ENCODE measurements at regions not wholly inside any gene's neighbourhood (a gene's known extent, or its start where the extent isn't known, plus 50 kb on each side); places are given as distances from the start of the nearest gene placed in this dataset.

DNA sequence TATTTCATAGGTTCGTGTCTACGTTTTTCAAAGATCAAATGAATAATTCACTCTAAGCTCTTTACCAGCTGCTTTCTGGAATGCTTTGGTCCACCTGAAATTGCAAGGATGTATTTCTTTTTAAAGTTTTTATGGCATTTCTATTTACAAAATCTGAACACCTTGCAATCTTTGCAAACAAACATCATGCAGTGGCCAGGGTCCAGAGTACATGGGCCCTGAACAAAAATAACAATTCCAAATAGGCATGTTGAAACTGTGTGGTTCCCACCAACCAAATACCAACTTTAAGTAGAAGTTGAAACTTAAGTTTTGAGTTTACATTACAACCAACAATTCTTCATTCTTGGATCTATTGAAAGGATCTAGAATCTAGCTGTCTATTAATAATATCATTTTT, 180.1 kb upstream of the FTMT start:
- intact Hi-C loops (cut with DNase I): no loop called here
- 78 to 90% methylated on average over 2 of the region's 2 CpGs for WGBS, 2 donors
- Histone ChIP-seq H3K36me3 (no peaks in the 10 kb centered on the region), H3K4me3 (no peak overlapping the region), H3K9me3 (no peaks in the 10 kb centered on the region), H3K4me1 (no peaks in the 10 kb centered on the region), H3K27me3 (no peaks in the 10 kb centered on the region), H3K27ac (no peak overlapping the region)
- DNase-seq: no peak
- TF ChIP-seq POLR2A (IDR thresholded peaks at IDR 0.05): no peak
- no peak for TF ChIP-seq CTCF (IDR thresholded peaks at IDR 0.05)
- no peak for TF ChIP-seq POLR2AphosphoS5 (IDR thresholded peaks at IDR 0.05)
- TF ChIP-seq EP300 (IDR thresholded peaks at IDR 0.05): no peak

DNA sequence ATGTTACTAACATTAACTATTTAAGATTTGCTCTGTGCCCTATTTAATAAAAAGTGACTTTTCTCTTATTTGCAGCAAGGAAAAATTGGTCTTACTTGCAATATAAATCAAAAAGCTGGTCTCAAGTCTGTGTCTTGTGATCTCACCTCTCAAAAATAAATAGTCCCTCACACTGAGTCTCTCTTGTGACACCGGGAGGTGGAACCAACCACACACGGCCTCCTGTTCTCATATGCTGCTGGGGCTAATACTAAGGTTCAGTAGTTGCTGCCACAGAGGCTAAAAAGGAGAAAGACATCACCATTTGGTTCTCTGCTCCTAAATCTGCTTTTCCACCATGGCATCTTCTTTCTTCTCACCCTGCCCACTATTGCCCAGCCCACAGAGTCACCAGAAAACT, 175.8 kb upstream of the FTMT start:
- H3K27ac ChIP-seq: no peak overlapping the region
- H3K36me3 ChIP-seq: no peaks in the 10 kb centered on the region
- DNase-seq: no peak
- TF ChIP-seq POLR2A (IDR thresholded peaks at IDR 0.05) (no peak), POLR2AphosphoS5 (IDR thresholded peaks at IDR 0.05) (no peak), EP300 (IDR thresholded peaks at IDR 0.05) (no peak), CTCF (IDR thresholded peaks at IDR 0.05) (no peak)
- 71 to 92% methylated on average over 2 of the region's 2 CpGs for WGBS, 2 donors
- no peaks in the 10 kb centered on the region for H3K9me3 ChIP-seq
- H3K4me3 ChIP-seq: no peak overlapping the region
- H3K4me1 ChIP-seq: no peaks in the 10 kb centered on the region
- intact Hi-C loops (cut with DNase I): no loop called here
- no peaks in the 10 kb centered on the region for H3K27me3 ChIP-seq

GRCh38 chr5:121681229-121681855, 170.3 kb upstream of the FTMT start:
- H3K4me3 ChIP-seq: no peak overlapping the region
- no peaks in the 10 kb centered on the region for H3K27me3 ChIP-seq
- WGBS, 2 donors: 84 to 86% methylated on average over 6 of the region's 6 CpGs
- H3K27ac ChIP-seq: no peak overlapping the region
- no peaks in the 10 kb centered on the region for H3K4me1 ChIP-seq
- no peak for TF ChIP-seq POLR2AphosphoS5 (IDR thresholded peaks at IDR 0.05)
- no peak for TF ChIP-seq EP300 (IDR thresholded peaks at IDR 0.05)
- no peak for TF ChIP-seq POLR2A (IDR thresholded peaks at IDR 0.05)
- TF ChIP-seq CTCF (IDR thresholded peaks at IDR 0.05): no peak
- H3K36me3 ChIP-seq: no peaks in the 10 kb centered on the region
- no peak for DNase-seq
- intact Hi-C loops (cut with DNase I): no loop called here
- H3K9me3 ChIP-seq: no peaks in the 10 kb centered on the region

GRCh38 chr5:121688126-121688525, 163.6 kb upstream of the FTMT start:
- TF ChIP-seq EP300 (IDR thresholded peaks at IDR 0.05) (no peak), POLR2AphosphoS5 (IDR thresholded peaks at IDR 0.05) (no peak), POLR2A (IDR thresholded peaks at IDR 0.05) (no peak), CTCF (IDR thresholded peaks at IDR 0.05) (no peak)
- Histone ChIP-seq H3K36me3 (no peaks in the 10 kb centered on the region), H3K4me1 (no peaks in the 10 kb centered on the region), H3K9me3 (no peaks in the 10 kb centered on the region), H3K27me3 (peaks cover 0 to 4% (median 0%) of the 10 kb centered on the region in 3 donors), H3K4me3 (no peak overlapping the region), H3K27ac (no peak overlapping the region)
- no peak for DNase-seq
- 25 to 66% methylated on average over 1 of the region's 1 CpG for WGBS, 2 donors
- intact Hi-C loops (cut with DNase I): no loop called here

DNA sequence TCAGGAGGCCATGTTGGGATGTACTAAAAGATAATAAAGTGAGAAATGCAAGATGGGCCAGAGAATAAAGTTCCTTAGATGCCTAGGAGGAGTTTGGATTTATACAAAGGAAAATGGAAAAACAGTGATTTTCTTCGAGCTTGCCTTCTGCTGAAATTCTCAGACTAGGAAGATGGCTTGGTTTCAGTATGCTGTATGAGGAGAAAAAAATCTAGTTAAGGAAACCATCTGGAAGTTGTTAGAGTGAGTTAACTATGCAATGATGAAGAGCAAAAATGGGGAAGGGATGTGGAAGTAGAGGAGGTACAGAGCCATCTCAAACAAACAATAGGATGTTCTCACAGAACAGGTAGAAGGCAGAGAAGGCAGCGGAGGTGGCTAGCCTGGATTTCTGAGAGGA, 162.9 kb upstream of the FTMT start:
- H3K4me3 ChIP-seq: no peak overlapping the region
- intact Hi-C loops (cut with DNase I): no loop called here
- H3K9me3 ChIP-seq: no peaks in the 10 kb centered on the region
- no peaks in the 10 kb centered on the region for H3K36me3 ChIP-seq
- 83 to 87% methylated on average over 2 of the region's 2 CpGs for WGBS, 2 donors
- TF ChIP-seq POLR2A (IDR thresholded peaks at IDR 0.05) (no peak), EP300 (IDR thresholded peaks at IDR 0.05) (no peak), CTCF (IDR thresholded peaks at IDR 0.05) (no peak)
- no peaks in the 10 kb centered on the region for H3K4me1 ChIP-seq
- peaks cover 0 to 4% (median 0%) of the 10 kb centered on the region in 3 donors for H3K27me3 ChIP-seq
- no peak for DNase-seq
- no peak overlapping the region for H3K27ac ChIP-seq

Measured in sigmoid colon (tissue), 6 donors.